HG03354 (cell line): ENCODE measurements at regions not wholly inside any gene's neighbourhood (a gene's known extent, or its start where the extent isn't known, plus 50 kb on each side); places are given as distances from the start of the nearest gene placed in this dataset.
"Not testable (repeated sequence)": the region's sequence is repeated elsewhere in the genome, so short reads cannot be mapped to it uniquely, and the experiment has no call there.

Experiments
- ATAC-seq: cut with Tn5 transposase; IDR thresholded peaks from one replicate; pipeline ENCODE4 v1.9.1; 2021; ENCODE audit warnings: mild to moderate bottlenecking; ENCODE audit not compliant: unreplicated experiment, poor library complexity, severe bottlenecking

DNA sequence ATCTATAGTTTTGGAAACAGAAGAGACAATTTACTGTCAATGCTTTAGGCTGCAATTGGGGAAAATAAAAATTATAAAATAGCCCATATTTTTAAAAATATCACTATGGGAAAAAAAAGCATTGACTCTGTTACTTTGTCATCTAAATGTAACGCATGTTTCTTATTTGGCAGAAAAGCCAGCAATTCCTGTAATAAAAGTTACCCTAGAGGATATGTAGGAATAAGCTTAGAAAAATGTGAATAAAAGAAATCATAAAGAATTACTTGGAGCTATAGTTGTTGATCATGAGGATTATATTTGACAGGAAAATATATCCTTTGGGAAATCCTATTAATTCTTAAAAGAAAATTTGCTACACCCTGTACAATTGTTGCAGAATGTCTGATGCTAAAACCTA, 515.4 kb upstream of the IL12A start:
- no peak for ATAC-seq

DNA sequence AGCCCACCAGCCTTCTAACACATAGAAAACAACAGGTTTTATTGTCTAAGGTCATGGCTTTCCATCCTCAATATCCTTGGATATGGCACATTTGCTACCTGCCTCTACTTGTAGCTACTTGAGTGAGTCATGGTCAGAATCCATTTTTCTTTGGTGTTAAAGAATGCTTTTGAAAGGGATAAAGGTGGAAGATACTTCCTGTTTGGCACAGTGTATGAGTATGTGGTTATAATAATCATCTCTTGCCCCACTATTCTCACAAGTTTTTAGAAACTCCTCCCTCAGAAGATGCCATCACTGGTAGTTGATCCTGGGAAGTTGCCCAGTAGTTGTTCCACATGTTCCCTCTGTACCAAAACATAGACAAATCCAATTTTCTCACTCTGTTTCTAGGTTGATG, 508.6 kb upstream of the IL12A start:
- no peak for ATAC-seq

DNA sequence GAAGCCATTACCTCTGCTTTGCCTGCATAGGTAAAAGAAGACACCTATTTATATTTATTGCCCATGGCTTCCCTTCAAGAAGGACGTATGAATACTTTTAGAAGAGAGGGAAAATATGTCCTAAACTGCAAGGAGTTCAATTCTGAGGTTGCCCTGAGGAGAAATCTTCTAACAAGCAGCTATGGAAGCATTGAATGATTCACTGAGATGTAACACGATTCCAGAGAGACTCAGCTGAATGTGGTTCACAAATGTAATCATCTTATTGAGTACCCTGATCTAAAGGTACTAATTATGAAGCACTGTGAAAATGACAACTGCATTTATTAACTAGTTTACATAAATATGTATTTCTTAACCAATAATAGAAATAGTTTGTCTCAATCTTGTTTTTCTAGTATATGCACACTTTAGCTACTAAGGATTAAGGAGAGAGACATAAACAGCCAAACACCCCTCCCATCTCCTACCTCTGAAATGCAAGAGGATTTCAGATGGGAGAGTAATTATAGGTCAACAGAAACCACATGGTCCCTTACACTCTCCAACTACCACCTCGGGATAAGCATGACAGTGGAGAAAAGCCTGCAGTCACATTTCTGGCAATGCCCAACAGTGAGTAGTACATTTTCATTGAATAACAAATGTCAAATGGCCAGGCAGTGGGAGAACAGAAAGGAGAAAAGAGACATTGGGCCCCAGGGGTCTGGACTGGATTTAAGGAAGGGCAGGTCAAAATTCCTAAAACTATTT, 506.2 kb upstream of the IL12A start:
- ATAC-seq: no peak

DNA sequence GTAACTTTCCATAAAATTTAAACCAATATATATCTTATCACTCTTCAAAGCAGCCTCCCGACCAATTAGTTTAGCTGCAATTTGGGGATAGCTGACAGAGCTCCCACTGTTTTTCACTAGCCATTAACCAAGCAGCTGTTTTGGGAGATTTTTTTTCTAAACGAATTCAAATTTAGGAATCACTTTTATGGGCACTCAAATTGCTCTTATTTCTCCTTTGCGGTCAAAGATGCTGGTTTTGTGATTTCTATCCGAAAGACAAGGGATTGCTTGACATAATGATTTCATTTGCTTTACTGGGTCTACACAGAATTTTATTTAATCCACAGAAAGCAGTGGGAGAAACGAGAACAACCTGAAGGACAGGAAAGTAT, 505.7 kb upstream of the IL12A start:
- no peak for ATAC-seq

DNA sequence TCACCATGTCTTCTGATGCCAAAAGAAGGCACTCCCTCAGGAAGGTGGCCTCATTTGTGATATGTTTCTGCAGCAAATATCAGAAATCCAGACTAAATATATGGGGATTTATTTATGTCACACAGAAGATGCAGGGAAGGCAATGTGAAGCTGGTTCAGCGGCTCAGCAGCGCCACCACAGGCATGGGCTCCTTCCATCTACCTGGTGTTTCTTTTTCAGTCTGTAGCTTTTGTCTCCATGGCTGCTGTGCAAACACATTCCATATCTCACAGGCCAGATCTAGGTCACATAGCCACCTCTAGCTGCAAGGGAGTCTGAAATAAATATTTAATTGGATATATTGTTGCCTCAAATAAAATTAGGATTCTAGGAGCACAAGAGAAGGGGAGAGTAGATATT, 502.1 kb upstream of the IL12A start:
- peak; percentile 47 for ATAC-seq

DNA sequence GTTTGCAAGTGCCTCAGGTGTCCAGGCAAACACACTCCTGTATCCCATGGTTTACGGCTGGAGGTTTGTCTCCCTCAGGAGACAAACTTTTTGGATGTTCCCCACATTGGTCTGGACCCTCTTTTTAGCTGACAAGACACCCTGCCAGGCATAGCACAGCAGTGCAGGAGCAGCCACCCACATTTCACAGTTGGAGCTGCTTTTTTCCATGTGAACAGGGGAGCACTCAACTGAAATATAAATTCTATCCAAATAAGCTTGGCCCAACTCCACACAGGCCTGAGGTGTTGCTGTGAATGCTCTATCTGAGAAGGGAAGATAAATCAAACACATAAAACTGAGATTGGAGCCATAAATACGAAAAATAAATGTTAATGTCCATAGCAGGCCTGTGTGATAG, 501.3 kb upstream of the IL12A start:
- ATAC-seq: no peak

DNA sequence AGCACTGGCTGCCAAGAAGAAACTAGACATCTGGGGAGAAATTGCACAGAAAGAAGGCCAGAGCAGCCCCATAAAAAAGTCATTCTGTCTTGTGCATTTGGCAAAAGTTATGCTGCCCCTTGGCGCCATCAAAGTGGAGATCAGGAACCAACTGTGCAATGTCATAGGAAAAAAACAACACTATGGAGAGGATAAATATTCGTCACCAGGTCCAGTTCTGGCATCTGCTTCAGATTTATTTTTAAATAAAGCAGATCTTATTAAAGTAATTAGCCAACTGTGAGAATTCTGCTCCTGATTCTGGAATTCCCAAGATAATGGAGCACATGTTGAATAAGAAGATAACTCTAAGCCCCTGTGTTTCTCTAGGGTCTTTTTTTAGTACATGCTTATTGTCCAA, 500.0 kb upstream of the IL12A start:
- no peak for ATAC-seq

DNA sequence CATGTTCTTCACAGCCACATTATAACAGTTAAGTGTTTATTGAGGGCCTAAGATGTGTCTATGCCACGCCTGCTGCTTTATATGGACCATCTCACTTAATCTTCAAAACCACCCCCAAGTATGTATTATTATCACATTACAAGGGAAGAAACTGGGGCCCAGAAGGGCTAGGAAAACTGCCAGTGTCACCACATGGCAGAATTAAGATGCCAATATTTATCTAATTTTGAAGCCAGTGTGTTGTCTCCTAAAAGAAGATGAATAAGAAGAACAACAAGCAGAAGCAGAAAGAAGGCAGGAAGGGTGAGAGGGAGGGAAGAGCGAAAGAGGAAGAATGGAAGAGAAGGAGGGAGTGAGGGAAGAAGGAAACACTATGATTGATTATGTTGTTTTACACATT, 491.3 kb upstream of the IL12A start:
- ATAC-seq: no peak

DNA sequence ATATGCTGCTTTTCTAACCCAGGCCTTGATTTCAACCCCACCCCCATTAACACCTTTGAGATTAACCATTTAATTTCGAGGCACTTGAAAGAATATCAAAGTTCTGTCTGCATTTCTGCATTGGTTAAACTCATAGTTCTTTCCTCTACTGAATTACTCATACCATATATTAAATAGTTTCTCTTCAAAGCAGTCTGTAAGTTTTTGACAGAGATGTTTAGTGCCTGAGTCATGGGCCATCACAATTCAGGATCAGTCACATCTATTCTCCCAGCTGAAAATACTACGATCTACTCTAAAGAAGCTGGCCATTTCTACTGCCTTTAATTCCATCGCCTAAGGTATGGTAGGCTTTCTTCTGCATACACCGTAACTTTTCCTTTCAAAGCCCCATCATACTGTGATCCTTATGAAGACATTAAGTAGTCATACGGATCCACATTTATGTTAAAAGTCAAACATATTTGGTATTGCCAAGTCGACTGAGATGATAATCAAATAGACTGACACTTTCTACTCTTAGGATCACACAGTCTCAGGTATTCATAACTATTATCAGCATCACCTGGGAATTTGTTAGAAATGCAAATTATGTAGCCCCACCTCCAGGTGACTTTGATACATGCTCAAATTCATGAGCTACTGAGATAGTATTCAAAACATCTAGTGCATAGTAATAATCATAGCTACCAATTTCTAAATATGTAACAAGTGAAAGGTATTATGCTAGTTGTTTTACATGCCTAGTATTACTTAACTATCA, 489.4 kb upstream of the IL12A start:
- ATAC-seq: no peak

DNA sequence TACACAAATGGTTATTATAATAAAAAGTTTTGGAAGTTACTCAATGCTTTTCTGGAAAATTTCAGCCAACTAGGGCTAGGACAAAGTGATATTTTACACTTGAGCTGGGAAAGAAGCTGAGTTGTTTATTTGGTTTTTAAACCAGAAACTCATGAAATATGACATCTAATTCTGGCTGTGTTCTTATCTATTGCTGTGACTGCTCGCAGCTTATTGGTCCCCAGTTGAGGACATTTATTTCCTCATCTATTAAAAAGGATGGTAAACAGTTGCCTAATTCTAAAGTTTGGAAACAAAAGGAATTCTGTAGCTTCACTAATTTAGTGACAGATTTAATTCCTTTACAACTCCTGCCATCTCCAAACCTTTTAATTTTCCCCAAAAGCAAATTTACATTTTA, 487.6 kb upstream of the IL12A start:
- no peak for ATAC-seq

DNA sequence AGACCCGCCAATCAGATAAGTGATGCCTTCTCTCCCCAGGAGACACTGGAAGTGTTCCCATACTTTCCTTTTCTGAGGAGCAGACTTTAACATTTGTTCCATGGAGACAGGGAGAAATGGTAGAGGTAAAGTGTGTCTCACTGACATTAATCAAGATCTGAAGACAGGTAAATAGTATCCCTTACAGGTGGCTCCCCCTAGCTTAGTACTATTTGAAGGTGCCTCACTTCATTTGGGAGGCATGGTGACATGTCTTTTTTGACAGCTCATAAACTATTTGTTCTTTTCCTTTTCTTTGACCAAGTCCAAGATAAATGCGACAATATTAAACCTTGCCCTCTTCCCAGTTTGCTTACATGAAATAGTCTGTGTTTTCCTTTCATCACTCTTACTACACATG, 485.6 kb upstream of the IL12A start:
- no peak for ATAC-seq

DNA sequence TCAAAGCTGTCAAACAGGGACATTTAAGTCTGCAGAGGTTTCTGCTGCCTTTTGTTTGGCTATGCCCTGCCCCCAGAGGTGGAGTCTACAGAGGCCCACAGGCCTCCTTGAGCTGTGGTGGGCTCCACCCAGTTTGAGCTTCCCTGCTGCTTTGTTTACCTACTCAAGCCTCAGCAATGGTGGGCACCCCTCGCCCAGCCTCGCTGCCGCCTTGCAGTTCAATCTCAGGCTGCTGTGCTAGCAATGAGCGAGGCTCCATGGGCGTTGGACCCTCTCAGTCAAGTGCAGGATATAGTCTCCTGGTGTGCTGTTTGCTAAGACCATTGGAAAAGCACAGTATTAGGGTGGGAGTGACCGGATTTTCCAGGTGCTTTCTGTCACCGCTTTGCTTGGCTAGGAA, 477.6 kb upstream of the IL12A start:
- not testable (repeated sequence) for ATAC-seq

DNA sequence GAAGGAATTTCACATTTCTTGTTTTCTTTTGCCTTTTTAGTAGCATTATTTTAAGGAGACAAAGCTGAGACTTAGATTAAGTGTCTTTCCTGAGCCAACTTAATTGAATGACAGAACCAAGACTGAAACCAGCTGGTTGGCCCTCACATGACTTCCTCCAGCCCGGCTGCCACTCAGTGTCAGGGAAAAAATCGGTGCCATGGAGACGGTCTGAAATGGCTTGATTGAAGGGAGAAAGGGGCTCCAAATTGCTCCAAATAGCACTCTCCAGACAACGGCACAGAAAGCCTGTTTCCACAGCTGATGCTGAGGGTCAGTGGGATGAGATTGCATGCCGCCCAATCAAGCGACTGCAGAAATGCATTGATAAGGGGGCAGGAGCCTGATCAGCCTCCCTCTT, 475.2 kb upstream of the IL12A start:
- no peak for ATAC-seq

DNA sequence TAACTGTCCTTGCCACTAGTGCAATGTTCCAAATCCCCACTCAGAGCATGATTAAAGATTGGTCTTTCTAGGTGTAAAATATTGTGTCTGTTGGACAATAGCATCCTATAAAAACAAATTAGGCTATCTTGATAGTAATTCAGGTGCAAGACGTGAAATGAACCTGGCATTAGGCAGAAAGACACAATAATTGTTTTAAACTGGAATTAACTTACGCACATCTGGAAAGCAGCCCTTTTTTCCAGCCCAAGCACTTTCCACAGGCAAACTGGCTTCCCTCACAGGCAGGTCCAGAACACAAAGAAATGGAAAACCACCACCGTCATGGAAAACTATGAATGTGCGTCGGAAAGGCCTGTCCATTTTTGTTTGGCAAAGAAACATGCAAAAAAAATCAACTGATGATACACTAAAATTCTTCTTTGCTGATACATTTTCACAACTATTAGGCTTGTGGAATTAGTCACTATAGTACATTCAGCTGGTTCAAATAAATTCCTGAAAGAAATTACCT, 474.7 kb upstream of the IL12A start:
- no peak for ATAC-seq

DNA sequence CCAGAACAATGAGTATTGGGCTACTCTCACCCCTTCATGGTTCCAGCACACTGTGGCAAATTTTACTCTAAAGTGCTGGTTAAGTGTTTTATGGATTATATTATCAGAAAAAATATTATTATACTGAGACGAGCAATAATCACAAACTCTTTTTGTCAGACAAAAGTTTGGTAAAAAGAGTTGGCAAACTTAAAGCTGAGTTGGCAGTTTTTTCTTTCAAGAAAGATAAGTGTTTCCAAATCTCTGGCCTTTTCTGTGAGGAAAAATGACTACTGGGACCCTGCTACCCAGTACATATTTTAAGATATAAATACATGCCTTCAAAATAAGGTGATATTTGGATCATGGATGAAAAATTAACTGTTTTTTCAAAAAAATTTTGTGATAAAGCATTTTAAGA, 471.5 kb upstream of the IL12A start:
- no peak for ATAC-seq

DNA sequence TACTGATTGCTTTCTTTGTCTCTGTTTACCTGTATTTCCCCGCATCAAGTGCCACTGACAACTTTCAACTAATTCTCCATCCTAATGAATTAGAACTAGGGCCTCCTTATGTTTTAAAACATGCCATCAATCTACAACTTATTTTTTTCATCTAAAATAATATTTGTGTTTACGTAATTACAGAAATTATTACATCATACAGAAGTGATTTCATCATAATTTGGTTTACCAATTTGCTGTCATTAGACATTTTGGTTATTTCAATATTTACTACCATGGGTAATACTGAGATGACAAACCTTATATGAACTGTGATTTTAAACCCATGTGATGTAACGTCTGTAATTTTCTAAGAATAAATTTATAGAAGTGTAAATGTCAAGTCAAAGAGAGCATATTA, 468.0 kb upstream of the IL12A start:
- no peak for ATAC-seq

DNA sequence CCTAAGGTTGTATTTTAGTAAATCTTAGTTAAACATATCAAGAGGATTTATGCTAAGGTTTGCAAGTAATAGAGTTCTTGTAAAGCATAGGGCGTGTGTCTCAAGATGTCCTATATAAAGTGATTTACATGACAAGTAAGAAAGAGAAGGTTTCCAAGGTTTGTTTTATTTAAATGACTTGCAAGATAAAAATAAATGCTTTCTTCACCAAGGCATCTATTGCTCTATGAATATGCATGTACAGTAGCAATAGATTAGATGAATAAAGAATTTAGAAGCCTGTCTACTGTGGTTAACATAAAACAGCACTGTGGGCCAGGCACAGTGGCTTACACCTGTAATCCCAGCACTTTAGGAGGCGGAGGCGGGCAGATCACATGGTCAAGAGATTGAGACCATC, 466.4 kb upstream of the IL12A start:
- no peak for ATAC-seq

DNA sequence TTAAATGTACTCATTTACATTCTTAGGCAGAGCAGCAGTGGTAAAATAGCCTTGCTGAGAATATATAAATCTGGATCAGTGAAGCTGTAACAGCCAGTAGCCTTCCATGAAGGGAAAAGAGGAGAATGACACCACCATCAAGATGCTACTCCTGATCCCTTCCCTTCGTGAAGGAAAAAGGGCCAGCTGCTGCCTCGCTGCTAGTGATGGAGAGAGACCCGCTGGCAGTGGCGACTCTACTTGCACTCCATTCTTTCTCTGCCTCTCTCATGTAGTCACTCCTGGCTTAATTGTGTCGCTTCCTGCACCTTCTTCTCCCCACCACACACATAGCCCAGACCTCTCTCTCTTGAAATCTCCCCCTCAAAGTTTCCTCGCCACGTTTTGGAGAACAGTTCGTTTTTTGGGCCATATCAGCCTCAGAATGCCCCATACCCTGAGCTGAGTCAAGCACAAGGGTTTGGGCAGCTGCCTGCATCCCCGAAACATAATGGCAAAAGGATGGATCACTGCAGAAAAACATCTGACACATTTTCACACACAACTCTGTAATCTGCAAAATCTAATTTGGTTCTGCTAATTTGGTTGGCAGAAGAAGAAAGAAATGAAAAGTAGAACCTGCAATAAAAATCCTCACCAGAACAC, 460.3 kb upstream of the IL12A start:
- no peak for ATAC-seq

DNA sequence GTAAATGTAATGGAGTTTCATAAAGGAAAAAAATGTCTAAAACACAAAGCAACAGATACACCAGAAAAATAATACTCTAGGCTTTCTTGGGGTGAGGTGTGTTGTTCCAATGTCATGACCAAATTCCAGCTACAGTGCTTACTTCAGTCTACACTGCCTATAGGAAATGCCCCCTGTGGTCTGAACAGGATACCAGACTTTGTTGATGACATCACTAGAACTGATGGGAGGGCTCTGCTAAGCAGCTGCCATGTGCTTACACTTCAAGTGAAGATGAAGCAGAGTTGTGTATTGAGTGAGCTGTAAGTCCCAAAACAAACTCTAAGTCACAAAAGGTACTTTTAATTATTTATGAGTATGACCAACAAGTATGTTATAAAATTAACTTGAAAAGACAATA, 456.1 kb upstream of the IL12A start:
- no peak for ATAC-seq

DNA sequence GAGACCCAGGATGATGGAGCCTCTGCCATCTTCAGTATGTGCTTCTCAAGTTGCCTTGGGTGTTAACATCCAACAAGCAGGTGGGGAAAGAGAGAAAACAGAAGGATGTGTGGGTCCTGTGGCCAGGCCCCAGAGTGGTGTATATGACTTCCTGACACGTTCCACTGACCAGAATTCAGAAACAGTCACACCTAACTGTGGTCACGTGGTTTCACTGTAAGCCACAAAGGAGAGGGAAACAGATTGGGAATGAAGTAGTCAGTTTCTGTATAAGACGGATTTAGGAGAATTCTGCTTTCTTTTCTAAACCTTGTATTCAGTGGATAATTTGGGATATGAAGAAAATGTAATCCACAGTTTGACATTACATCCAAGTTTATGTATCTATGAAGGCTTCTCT, 454.1 kb upstream of the IL12A start:
- ATAC-seq: no peak

DNA sequence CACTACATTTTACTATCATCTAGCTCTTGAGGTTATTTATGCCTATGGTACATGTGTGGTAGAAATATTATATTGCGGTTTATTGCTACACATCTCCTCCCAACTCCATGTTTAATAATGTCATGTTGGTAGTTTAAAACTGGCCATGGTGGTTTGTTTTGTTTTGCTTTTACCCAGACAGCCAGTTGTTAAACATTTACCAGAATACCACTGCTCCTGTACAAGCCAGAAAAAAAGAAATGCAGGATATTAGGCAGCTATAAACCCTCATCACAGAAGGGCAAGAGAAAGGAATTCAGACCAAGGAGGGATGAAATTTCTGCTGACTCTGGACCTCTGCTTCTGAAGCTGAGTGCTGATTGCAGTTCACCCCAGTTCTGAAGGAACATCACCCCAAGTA, 451.8 kb upstream of the IL12A start:
- no peak for ATAC-seq
